Osteocyte (in vitro differentiated cells): ENCODE measurements at regions not wholly inside any gene's neighbourhood (a gene's known extent, or its start where the extent isn't known, plus 50 kb on each side); places are given as distances from the start of the nearest gene placed in this dataset.
A peak's percentile ranks its signal among the peaks of the same experiment; 100 is the strongest.
"Not testable (repeated sequence)": the region's sequence is repeated elsewhere in the genome, so short reads cannot be mapped to it uniquely, and the experiment has no call there.

ENCODE experiments used
- DNase-seq: peaks from one replicate; pipeline ENCODE4 v3.0.0; 2021; ENCODE audit warnings: mixed read lengths; ENCODE audit not compliant: unreplicated experiment; ENCODE audit errors: extremely low spot score
- H3K27ac Mint-ChIP-seq: one replicate; pipeline ENCODE4 v1.8.0; 2021; ENCODE audit warnings: mild to moderate bottlenecking, mixed read lengths; ENCODE audit not compliant: unreplicated experiment
- H3K27me3 Mint-ChIP-seq: one replicate; pipeline ENCODE4 v1.8.0; 2021; ENCODE audit warnings: mixed read lengths; ENCODE audit not compliant: unreplicated experiment
- H3K36me3 Mint-ChIP-seq: one replicate; pipeline ENCODE4 v1.8.0; 2021; ENCODE audit warnings: mixed read lengths; ENCODE audit not compliant: unreplicated experiment
- H3K4me1 Mint-ChIP-seq: one replicate; pipeline ENCODE4 v1.8.0; 2021; ENCODE audit warnings: mixed read lengths; ENCODE audit not compliant: unreplicated experiment
- H3K4me3 Mint-ChIP-seq: one replicate; pipeline ENCODE4 v1.8.0; 2021; ENCODE audit warnings: mild to moderate bottlenecking, moderate library complexity, mixed read lengths; ENCODE audit not compliant: unreplicated experiment
- H3K9me3 Mint-ChIP-seq: one replicate; pipeline ENCODE4 v1.8.0; 2021; ENCODE audit warnings: mixed read lengths; ENCODE audit not compliant: unreplicated experiment
- TF ChIP-seq, protein P1 (sequence below): fragments of 200-600 bp; sonication (generic); IDR thresholded peaks from 2 replicates; pipeline ENCODE4 v1.5.0; 2021; ENCODE audit warnings: antibody characterized with exemption, mild to moderate bottlenecking, moderate library complexity

DNA sequence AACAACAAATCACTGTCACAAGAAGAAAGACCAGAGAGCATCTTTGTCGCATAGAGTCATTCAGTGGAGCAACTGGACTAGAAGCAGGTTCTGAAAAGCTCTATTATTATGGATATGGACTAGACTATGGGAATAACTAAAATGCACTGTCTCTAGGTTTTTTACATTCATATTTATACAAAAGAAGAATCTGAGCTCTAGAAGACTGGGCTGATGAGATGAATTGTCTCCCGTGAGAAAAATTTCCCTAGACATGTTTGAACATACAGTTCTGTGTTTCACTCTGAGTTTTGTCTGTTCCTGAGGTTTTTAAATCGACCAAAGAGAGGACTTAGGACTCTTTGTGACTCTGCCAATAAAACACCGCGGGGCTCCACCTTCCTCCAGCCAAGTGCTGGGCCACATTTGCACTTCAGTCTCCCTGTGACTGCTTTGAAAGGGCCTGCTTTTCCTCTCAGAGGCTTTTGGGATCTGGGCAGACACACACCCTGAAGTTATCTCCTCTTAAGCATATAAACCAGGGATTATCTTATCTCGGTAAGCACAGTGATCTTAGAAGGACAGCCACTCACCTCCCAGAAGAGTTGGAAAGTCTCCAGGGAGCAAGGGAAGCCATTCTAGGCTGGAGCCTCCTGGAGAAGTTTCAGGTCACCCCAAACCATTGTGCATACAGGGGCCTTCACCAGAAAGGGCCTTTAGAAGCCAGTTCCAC lies 101.0 kb upstream of the JCAD start:
- Mint-ChIP-seq H3K36me3 (no peaks in the 10 kb centered on the region), H3K9me3 (no peaks in the 10 kb centered on the region), H3K4me1 (peaks cover 6% of the 10 kb centered on the region), H3K4me3 (no peak overlapping the region), H3K27ac (no peak overlapping the region), H3K27me3 (peaks cover 2% of the 10 kb centered on the region)
- no peak for DNase-seq
- TF ChIP-seq, protein P1, sequence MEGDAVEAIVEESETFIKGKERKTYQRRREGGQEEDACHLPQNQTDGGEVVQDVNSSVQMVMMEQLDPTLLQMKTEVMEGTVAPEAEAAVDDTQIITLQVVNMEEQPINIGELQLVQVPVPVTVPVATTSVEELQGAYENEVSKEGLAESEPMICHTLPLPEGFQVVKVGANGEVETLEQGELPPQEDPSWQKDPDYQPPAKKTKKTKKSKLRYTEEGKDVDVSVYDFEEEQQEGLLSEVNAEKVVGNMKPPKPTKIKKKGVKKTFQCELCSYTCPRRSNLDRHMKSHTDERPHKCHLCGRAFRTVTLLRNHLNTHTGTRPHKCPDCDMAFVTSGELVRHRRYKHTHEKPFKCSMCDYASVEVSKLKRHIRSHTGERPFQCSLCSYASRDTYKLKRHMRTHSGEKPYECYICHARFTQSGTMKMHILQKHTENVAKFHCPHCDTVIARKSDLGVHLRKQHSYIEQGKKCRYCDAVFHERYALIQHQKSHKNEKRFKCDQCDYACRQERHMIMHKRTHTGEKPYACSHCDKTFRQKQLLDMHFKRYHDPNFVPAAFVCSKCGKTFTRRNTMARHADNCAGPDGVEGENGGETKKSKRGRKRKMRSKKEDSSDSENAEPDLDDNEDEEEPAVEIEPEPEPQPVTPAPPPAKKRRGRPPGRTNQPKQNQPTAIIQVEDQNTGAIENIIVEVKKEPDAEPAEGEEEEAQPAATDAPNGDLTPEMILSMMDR, result no peak

- not testable (repeated sequence) for H3K27me3 Mint-ChIP-seq, DNase-seq, H3K4me3 Mint-ChIP-seq, H3K9me3 Mint-ChIP-seq, H3K27ac Mint-ChIP-seq, H3K36me3 Mint-ChIP-seq
- peaks cover 13% of the 10 kb centered on the region for H3K4me1 Mint-ChIP-seq
Measured at GRCh38 chr10:30159614-30160013, 100.2 kb upstream of the JCAD start.

GRCh38 chr10:30158325-30158960 lies 99.1 kb upstream of the JCAD start:
- H3K9me3 Mint-ChIP-seq, result peaks cover 6% of the 10 kb centered on the region
- no peak overlapping the region for H3K27ac Mint-ChIP-seq

GRCh38 chr10:30155401-30155800 lies 96.0 kb upstream of the JCAD start:
- H3K9me3 Mint-ChIP-seq, result peaks cover 6% of the 10 kb centered on the region
- no peaks in the 10 kb centered on the region for H3K27me3 Mint-ChIP-seq
- DNase-seq, result no peak
- TF ChIP-seq, protein P1, result no peak
- peak overlapping the region; percentile 58 for H3K27ac Mint-ChIP-seq
- no peak overlapping the region for H3K4me3 Mint-ChIP-seq
- no peaks in the 10 kb centered on the region for H3K36me3 Mint-ChIP-seq
- peaks cover 28% of the 10 kb centered on the region for H3K4me1 Mint-ChIP-seq

More at GRCh38 chr10:30158325-30158960, 99.1 kb upstream of the JCAD start:
- no peak overlapping the region for H3K4me3 Mint-ChIP-seq
- TF ChIP-seq, protein P1, result no peak
- no peaks in the 10 kb centered on the region for H3K36me3 Mint-ChIP-seq
- no peaks in the 10 kb centered on the region for H3K27me3 Mint-ChIP-seq
- DNase-seq, result no peak
- H3K4me1 Mint-ChIP-seq, result peaks cover 16% of the 10 kb centered on the region

- Mint-ChIP-seq H3K9me3 (peaks cover 6% of the 10 kb centered on the region), H3K36me3 (no peaks in the 10 kb centered on the region), H3K4me3 (no peak overlapping the region), H3K27me3 (peaks cover 6% of the 10 kb centered on the region), H3K27ac (peak overlapping the region; percentile 58), H3K4me1 (peaks cover 28% of the 10 kb centered on the region)
- TF ChIP-seq, protein P1, result no peak
- DNase-seq, result no peak
Measured at GRCh38 chr10:30154561-30154960, 95.2 kb upstream of the JCAD start.
